Bronchial epithelial cell (primary cell): ENCODE measurements at regions not wholly inside any gene's neighbourhood (a gene's known extent, or its start where the extent isn't known, plus 50 kb on each side); places are given as distances from the start of the nearest gene placed in this dataset.

Experiments
- DNase-seq: peaks from one replicate; pipeline ENCODE4 v3.0.0-alpha.2; 2010; ENCODE audit warnings: low read depth
- FAIRE-seq: peaks from 2 replicates; lab custom pipeline; 2011; peaks lifted over from hg19 to GRCh38; lab: Jason Lieb, UNC
- H3K27me3 ChIP-seq: 2 replicates; pipeline ENCODE4 v1.5.1; 2011; ENCODE audit warnings: low read length; ENCODE audit not compliant: control insufficient read depth, insufficient read depth
- H3K36me3 ChIP-seq: 2 replicates; pipeline ENCODE4 v1.5.1; 2011; ENCODE audit warnings: low read length; ENCODE audit not compliant: control insufficient read depth, insufficient read depth
- H3K4me3 ChIP-seq: 2 replicates; pipeline ENCODE4 v1.5.1; 2011; ENCODE audit warnings: mild to moderate bottlenecking, low read depth, low read length, control low read depth
- CTCF ChIP-seq: IDR thresholded peaks from 2 replicates; pipeline ENCODE4 v1.5.1; 2011; ENCODE audit warnings: mild to moderate bottlenecking, moderate library complexity, low read length, control low read depth, inconsistent platforms; ENCODE audit not compliant: insufficient read depth, severe bottlenecking

- Histone ChIP-seq H3K27me3 (no peaks in the 10 kb centered on the region), H3K36me3 (no peaks in the 10 kb centered on the region), H3K4me3 (no peak overlapping the region)
- no peak for TF ChIP-seq CTCF
- no peak for DNase-seq
- FAIRE-seq: no peak
These were observed 131.0 kb downstream of the PDGFRA start for GRCh38 chr4:54359919-54360650.

GRCh38 chr4:54363037-54363436 is 133.9 kb downstream of the PDGFRA start:
- FAIRE-seq: no peak
- H3K4me3 ChIP-seq: no peak overlapping the region
- H3K36me3 ChIP-seq: no peaks in the 10 kb centered on the region
- no peak for DNase-seq
- H3K27me3 ChIP-seq: no peaks in the 10 kb centered on the region
- TF ChIP-seq CTCF: no peak

- DNase-seq (no peak), FAIRE-seq (no peak)
- H3K36me3 ChIP-seq: no peaks in the 10 kb centered on the region
- H3K27me3 ChIP-seq: no peaks in the 10 kb centered on the region
- no peak overlapping the region for H3K4me3 ChIP-seq
- TF ChIP-seq CTCF: no peak
These were observed 136.6 kb downstream of the PDGFRA start for GRCh38 chr4:54365691-54366090.

- H3K4me3 ChIP-seq: no peak overlapping the region
- H3K27me3 ChIP-seq: no peaks in the 10 kb centered on the region
- DNase-seq (no peak), FAIRE-seq (no peak)
- no peak for TF ChIP-seq CTCF
- H3K36me3 ChIP-seq: no peaks in the 10 kb centered on the region
These were observed 138.0 kb downstream of the PDGFRA start for GRCh38 chr4:54367059-54367458.

GRCh38 chr4:54368281-54369265 is 139.5 kb downstream of the PDGFRA start:
- DNase-seq (no peak), FAIRE-seq (no peak)
- no peak overlapping the region for H3K4me3 ChIP-seq
- no peaks in the 10 kb centered on the region for H3K27me3 ChIP-seq
- no peak for TF ChIP-seq CTCF
- no peaks in the 10 kb centered on the region for H3K36me3 ChIP-seq
